Type B pancreatic cell (in vitro differentiated cells): ENCODE measurements at regions not wholly inside any gene's neighbourhood (a gene's known extent, or its start where the extent isn't known, plus 50 kb on each side); places are given as distances from the start of the nearest gene placed in this dataset.

Source experiments
- DNase-seq: peaks from one replicate; pipeline ENCODE4 v3.0.0; 2021; ENCODE audit warnings: mixed read lengths; ENCODE audit not compliant: unreplicated experiment; ENCODE audit errors: extremely low spot score
- H3K27ac Mint-ChIP-seq: 2 replicates; pipeline ENCODE4 v1.8.0; 2021; ENCODE audit warnings: mild to moderate bottlenecking, mixed read lengths
- H3K27me3 Mint-ChIP-seq: 2 replicates; pipeline ENCODE4 v1.8.0; 2021; ENCODE audit warnings: mixed read lengths
- H3K36me3 Mint-ChIP-seq: 2 replicates; pipeline ENCODE4 v1.8.0; 2021; ENCODE audit warnings: mixed read lengths
- H3K4me1 Mint-ChIP-seq: one replicate; pipeline ENCODE4 v1.8.0; 2021; ENCODE audit warnings: mixed read lengths; ENCODE audit not compliant: unreplicated experiment
- H3K4me3 Mint-ChIP-seq: 2 replicates; pipeline ENCODE4 v1.8.0; 2021; ENCODE audit warnings: mild to moderate bottlenecking, mixed read lengths
- H3K9me3 Mint-ChIP-seq: 2 replicates; pipeline ENCODE4 v1.8.0; 2021; ENCODE audit warnings: mixed read lengths
- CTCF ChIP-seq: fragments of 200-600 bp; sonication (generic); conservative IDR thresholded peaks from 2 replicates; pipeline ENCODE4 v1.5.0; 2021; ENCODE audit warnings: antibody characterized with exemption, mild to moderate bottlenecking

GRCh38 chr9:115327436-115328122, 209.6 kb upstream of the TNC start:
- DNase-seq: no peak
- Mint-ChIP-seq H3K27me3 (peaks cover 6% of the 10 kb centered on the region), H3K27ac (no peak overlapping the region), H3K9me3 (peaks cover 7% of the 10 kb centered on the region), H3K4me3 (no peak overlapping the region), H3K36me3 (no peaks in the 10 kb centered on the region), H3K4me1 (peaks cover 22% of the 10 kb centered on the region)
- TF ChIP-seq CTCF: no peak

GRCh38 chr9:115328228-115328627, 210.3 kb upstream of the TNC start:
- peaks cover 22% of the 10 kb centered on the region for H3K4me1 Mint-ChIP-seq
- no peak for DNase-seq
- H3K36me3 Mint-ChIP-seq: no peaks in the 10 kb centered on the region
- peaks cover 7% of the 10 kb centered on the region for H3K9me3 Mint-ChIP-seq
- no peak for TF ChIP-seq CTCF
- H3K27ac Mint-ChIP-seq: no peak overlapping the region
- H3K27me3 Mint-ChIP-seq: peaks cover 6% of the 10 kb centered on the region
- H3K4me3 Mint-ChIP-seq: no peak overlapping the region

DNA sequence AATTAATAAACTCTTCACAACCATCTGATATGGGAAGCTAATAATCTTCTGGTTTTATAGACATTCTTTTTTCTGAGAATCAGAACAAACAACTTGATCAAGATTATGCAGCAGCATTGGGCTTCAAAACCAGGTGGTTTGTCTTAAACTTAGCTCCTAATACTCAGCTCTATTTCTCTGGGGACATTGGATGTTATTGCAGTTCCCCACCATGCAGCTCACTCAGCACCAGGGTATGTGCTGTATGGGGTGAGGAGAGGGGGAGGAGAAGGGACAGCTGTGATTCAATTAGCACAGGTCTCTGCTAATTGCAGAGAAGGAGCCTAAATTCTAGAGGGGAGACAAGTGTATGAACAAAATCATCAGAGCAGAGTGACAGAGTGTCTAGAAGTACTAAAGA, 210.7 kb upstream of the TNC start:
- no peak for DNase-seq
- Mint-ChIP-seq H3K9me3 (peaks cover 7% of the 10 kb centered on the region), H3K4me3 (no peak overlapping the region), H3K27me3 (peaks cover 6% of the 10 kb centered on the region), H3K27ac (no peak overlapping the region), H3K4me1 (peaks cover 22% of the 10 kb centered on the region), H3K36me3 (no peaks in the 10 kb centered on the region)
- no peak for TF ChIP-seq CTCF

GRCh38 chr9:115333277-115334070, 215.5 kb upstream of the TNC start:
- H3K27me3 Mint-ChIP-seq: peaks cover 6% of the 10 kb centered on the region
- DNase-seq: no peak
- TF ChIP-seq CTCF: no peak
- peaks cover 3% of the 10 kb centered on the region for H3K4me1 Mint-ChIP-seq
- H3K27ac Mint-ChIP-seq: no peak overlapping the region
- no peak overlapping the region for H3K4me3 Mint-ChIP-seq
- peaks cover 7% of the 10 kb centered on the region for H3K9me3 Mint-ChIP-seq
- H3K36me3 Mint-ChIP-seq: no peaks in the 10 kb centered on the region

- Mint-ChIP-seq H3K27me3 (peaks cover 10% of the 10 kb centered on the region), H3K9me3 (peaks cover 7% of the 10 kb centered on the region), H3K36me3 (no peaks in the 10 kb centered on the region), H3K4me1 (no peaks in the 10 kb centered on the region), H3K27ac (no peak overlapping the region), H3K4me3 (no peak overlapping the region)
- no peak for DNase-seq
- no peak for TF ChIP-seq CTCF
Observed at GRCh38 chr9:115335439-115335838, 217.5 kb upstream of the TNC start.
